ENCODE measurements at regions not wholly inside any gene's neighbourhood (a gene's known extent, or its start where the extent isn't known, plus 50 kb on each side); places are given as distances from the start of the nearest gene placed in this dataset.

- TF ChIP-seq CTCF (IDR thresholded peaks at IDR 0.05) (no peak), EZH2 (IDR thresholded peaks at IDR 0.05) (no peak)
These were observed 351.3 kb downstream of the ENC1 start for GRCh38 chr5:74289238-74289637.
